ENCODE measurements at regions not wholly inside any gene's neighbourhood (a gene's known extent, or its start where the extent isn't known, plus 50 kb on each side); places are given as distances from the start of the nearest gene placed in this dataset.

GRCh38 chr14:50035214-50035613 lies 81.2 kb downstream of the VCPKMT start:
- Histone ChIP-seq H3K9me3 (ENCODE audit: low read length) (no peaks in the 10 kb centered on the region), H3K4me1 (ENCODE audit: insufficient read depth, low read length, poor library complexity, severe bottlenecking) (peaks cover 4% of the 10 kb centered on the region), H3K36me3 (ENCODE audit: insufficient read depth, low read length) (no peaks in the 10 kb centered on the region), H3K27ac (ENCODE audit: low read depth, low read length, poor library complexity, severe bottlenecking) (no peak overlapping the region), H3K4me3 (ENCODE audit: low read depth, low read length, poor library complexity, severe bottlenecking) (no peak overlapping the region), H4K20me1 (ENCODE audit: insufficient read depth, low read length) (no peaks in the 10 kb centered on the region), H2AFZ (ENCODE audit: low read length) (no peak overlapping the region), H3K4me2 (ENCODE audit: low read length) (no peak overlapping the region), H3K79me2 (ENCODE audit: insufficient read depth, low read depth, low read length) (no peaks in the 10 kb centered on the region), H3K9me2 (ENCODE audit: insufficient read depth, low read length) (no peaks in the 10 kb centered on the region)
- DNase-seq (ENCODE audit: low spot score) = no peak
- CTCF ChIA-PET (ENCODE audit: unreplicated experiment) = no interaction called here
- intact Hi-C loops (cut with micrococcal nuclease; ENCODE audit: unreplicated experiment) = no loop called here
- POLR2A ChIA-PET = no interaction called here
- TF ChIP-seq, protein P1, sequence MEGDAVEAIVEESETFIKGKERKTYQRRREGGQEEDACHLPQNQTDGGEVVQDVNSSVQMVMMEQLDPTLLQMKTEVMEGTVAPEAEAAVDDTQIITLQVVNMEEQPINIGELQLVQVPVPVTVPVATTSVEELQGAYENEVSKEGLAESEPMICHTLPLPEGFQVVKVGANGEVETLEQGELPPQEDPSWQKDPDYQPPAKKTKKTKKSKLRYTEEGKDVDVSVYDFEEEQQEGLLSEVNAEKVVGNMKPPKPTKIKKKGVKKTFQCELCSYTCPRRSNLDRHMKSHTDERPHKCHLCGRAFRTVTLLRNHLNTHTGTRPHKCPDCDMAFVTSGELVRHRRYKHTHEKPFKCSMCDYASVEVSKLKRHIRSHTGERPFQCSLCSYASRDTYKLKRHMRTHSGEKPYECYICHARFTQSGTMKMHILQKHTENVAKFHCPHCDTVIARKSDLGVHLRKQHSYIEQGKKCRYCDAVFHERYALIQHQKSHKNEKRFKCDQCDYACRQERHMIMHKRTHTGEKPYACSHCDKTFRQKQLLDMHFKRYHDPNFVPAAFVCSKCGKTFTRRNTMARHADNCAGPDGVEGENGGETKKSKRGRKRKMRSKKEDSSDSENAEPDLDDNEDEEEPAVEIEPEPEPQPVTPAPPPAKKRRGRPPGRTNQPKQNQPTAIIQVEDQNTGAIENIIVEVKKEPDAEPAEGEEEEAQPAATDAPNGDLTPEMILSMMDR (conservative IDR thresholded peaks at IDR 0.05; ENCODE audit: low read length) = no peak
- TF ChIP-seq EZH2phosphoT487 (IDR thresholded peaks at IDR 0.05; ENCODE audit: borderline replicate concordance, low read depth, low read length) = no peak
- BruUV-seq (replicated peaks) = no TSS peak

- intact Hi-C loops (cut with micrococcal nuclease; ENCODE audit: unreplicated experiment) = no loop called here
- TF ChIP-seq, protein P1 (conservative IDR thresholded peaks at IDR 0.05; ENCODE audit: low read length) = no peak
- no peak for TF ChIP-seq EZH2phosphoT487 (IDR thresholded peaks at IDR 0.05; ENCODE audit: borderline replicate concordance, low read depth, low read length)
- Histone ChIP-seq H4K20me1 (ENCODE audit: insufficient read depth, low read length) (no peaks in the 10 kb centered on the region), H3K4me3 (ENCODE audit: low read depth, low read length, poor library complexity, severe bottlenecking) (no peak overlapping the region), H3K9me2 (ENCODE audit: insufficient read depth, low read length) (no peaks in the 10 kb centered on the region), H3K4me2 (ENCODE audit: low read length) (no peak overlapping the region), H2AFZ (ENCODE audit: low read length) (no peak overlapping the region), H3K4me1 (ENCODE audit: insufficient read depth, low read length, poor library complexity, severe bottlenecking) (peaks cover 13% of the 10 kb centered on the region), H3K27ac (ENCODE audit: low read depth, low read length, poor library complexity, severe bottlenecking) (no peak overlapping the region), H3K79me2 (ENCODE audit: insufficient read depth, low read depth, low read length) (no peaks in the 10 kb centered on the region), H3K9me3 (ENCODE audit: low read length) (no peaks in the 10 kb centered on the region), H3K36me3 (ENCODE audit: insufficient read depth, low read length) (no peaks in the 10 kb centered on the region)
- ChIA-PET POLR2A (interaction anchor here (0.8 to 1.4 kb wide), 3 partner anchors 24 to 402 kb away, joined by 3 to 6 read pairs (median 3); partner anchors contain the start of gene DNAAF2), CTCF (ENCODE audit: unreplicated experiment) (no interaction called here)
- BruUV-seq (replicated peaks) = no TSS peak
- DNase-seq (ENCODE audit: low spot score) = no peak
These were observed 80.2 kb downstream of the VCPKMT start for GRCh38 chr14:50036211-50036610.

- intact Hi-C loops (cut with micrococcal nuclease; ENCODE audit: unreplicated experiment) = no loop called here
- POLR2A ChIA-PET = interaction anchor here (0.8 to 1.4 kb wide), 3 partner anchors 23 to 402 kb away, joined by 3 to 6 read pairs (median 3); partner anchors contain the start of gene DNAAF2
- no peaks in the 10 kb centered on the region for H3K9me3 ChIP-seq (ENCODE audit: low read length)
These were observed 79.7 kb downstream of the VCPKMT start for GRCh38 chr14:50036637-50037036.

More at GRCh38 chr14:50036637-50037036, 79.7 kb downstream of the VCPKMT start:
- CTCF ChIA-PET (ENCODE audit: unreplicated experiment) = no interaction called here
- Histone ChIP-seq H3K27ac (ENCODE audit: low read depth, low read length, poor library complexity, severe bottlenecking) (no peak overlapping the region), H4K20me1 (ENCODE audit: insufficient read depth, low read length) (no peaks in the 10 kb centered on the region), H3K4me1 (ENCODE audit: insufficient read depth, low read length, poor library complexity, severe bottlenecking) (peaks cover 13% of the 10 kb centered on the region), H2AFZ (ENCODE audit: low read length) (no peak overlapping the region), H3K9me2 (ENCODE audit: insufficient read depth, low read length) (no peaks in the 10 kb centered on the region), H3K79me2 (ENCODE audit: insufficient read depth, low read depth, low read length) (no peaks in the 10 kb centered on the region), H3K4me2 (ENCODE audit: low read length) (no peak overlapping the region), H3K36me3 (ENCODE audit: insufficient read depth, low read length) (no peaks in the 10 kb centered on the region), H3K4me3 (ENCODE audit: low read depth, low read length, poor library complexity, severe bottlenecking) (no peak overlapping the region)
- no TSS peak for BruUV-seq (replicated peaks)
- no peak for DNase-seq (ENCODE audit: low spot score)
- no peak for TF ChIP-seq EZH2phosphoT487 (IDR thresholded peaks at IDR 0.05; ENCODE audit: borderline replicate concordance, low read depth, low read length)
- TF ChIP-seq, protein P1 (conservative IDR thresholded peaks at IDR 0.05; ENCODE audit: low read length) = no peak
